ENCODE measurements at regions not wholly inside any gene's neighbourhood (a gene's known extent, or its start where the extent isn't known, plus 50 kb on each side); places are given as distances from the start of the nearest gene placed in this dataset.
A peak's percentile ranks its signal among the peaks of the same experiment; 100 is the strongest.

- intact Hi-C loops (cut with micrococcal nuclease), result no loop called here
- ATAC-seq (peak; percentile 99), DNase-seq (no peak)
These were observed 59.6 kb upstream of the CDH13 start for GRCh38 chr16:82567175-82567574.

GRCh38 chr16:82563401-82563800 is 63.4 kb upstream of the CDH13 start:
- ATAC-seq (no peak), DNase-seq (no peak)
- intact Hi-C loops (cut with micrococcal nuclease), result no loop called here

- ATAC-seq (no peak), DNase-seq (no peak)
- intact Hi-C loops (cut with micrococcal nuclease), result no loop called here
These were observed 64.5 kb upstream of the CDH13 start for GRCh38 chr16:82562183-82562683.

- ATAC-seq (no peak), DNase-seq (no peak)
- intact Hi-C loops (cut with micrococcal nuclease), result no loop called here
These were observed 65.9 kb upstream of the CDH13 start for GRCh38 chr16:82560805-82561325.

- intact Hi-C loops (cut with micrococcal nuclease), result no loop called here
These were observed 82.2 kb upstream of the CDH13 start for GRCh38 chr16:82544378-82545160.

GRCh38 chr16:82542714-82543113 is 84.1 kb upstream of the CDH13 start:
- DNase-seq (no peak), ATAC-seq (no peak)
- intact Hi-C loops (cut with micrococcal nuclease), result no loop called here

More at GRCh38 chr16:82544378-82545160, 82.2 kb upstream of the CDH13 start:
- ATAC-seq (peak; percentile 64), DNase-seq (no peak)

GRCh38 chr16:82541103-82541502 is 85.7 kb upstream of the CDH13 start:
- ATAC-seq (no peak), DNase-seq (no peak)
- intact Hi-C loops (cut with micrococcal nuclease), result no loop called here

- no peak for ATAC-seq
- DNase-seq, result no peak
- intact Hi-C loops (cut with micrococcal nuclease), result no loop called here
These were observed 91.0 kb upstream of the CDH13 start for GRCh38 chr16:82535764-82536163.

- DNase-seq (no peak), ATAC-seq (no peak)
- intact Hi-C loops (cut with micrococcal nuclease), result no loop called here
These were observed 91.5 kb upstream of the CDH13 start for GRCh38 chr16:82535262-82535661.

- ATAC-seq (no peak), DNase-seq (no peak)
- intact Hi-C loops (cut with micrococcal nuclease), result no loop called here
These were observed 93.6 kb upstream of the CDH13 start for GRCh38 chr16:82533189-82533588.

GRCh38 chr16:82530883-82531282 is 95.9 kb upstream of the CDH13 start:
- no peak for DNase-seq
- intact Hi-C loops (cut with micrococcal nuclease), result no loop called here
- ATAC-seq, result no peak

GRCh38 chr16:82527101-82527500 is 99.7 kb upstream of the CDH13 start:
- DNase-seq, result no peak
- intact Hi-C loops (cut with micrococcal nuclease), result no loop called here
- no peak for ATAC-seq

- ATAC-seq (no peak), DNase-seq (no peak)
- intact Hi-C loops (cut with micrococcal nuclease), result no loop called here
These were observed 101.8 kb upstream of the CDH13 start for GRCh38 chr16:82524976-82525375.

- DNase-seq (no peak), ATAC-seq (no peak)
- intact Hi-C loops (cut with micrococcal nuclease), result no loop called here
These were observed 103.0 kb upstream of the CDH13 start for GRCh38 chr16:82523815-82524214.

- intact Hi-C loops (cut with micrococcal nuclease), result no loop called here
- ATAC-seq (no peak), DNase-seq (no peak)
These were observed 104.7 kb upstream of the CDH13 start for GRCh38 chr16:82522026-82522425.

GRCh38 chr16:82518811-82519210 is 108.0 kb upstream of the CDH13 start:
- DNase-seq (no peak), ATAC-seq (no peak)
- intact Hi-C loops (cut with micrococcal nuclease), result no loop called here

- ATAC-seq (no peak), DNase-seq (no peak)
- intact Hi-C loops (cut with micrococcal nuclease), result no loop called here
These were observed 112.5 kb upstream of the CDH13 start for GRCh38 chr16:82514262-82514661.

GRCh38 chr16:82510789-82511305 is 115.9 kb upstream of the CDH13 start:
- DNase-seq (no peak), ATAC-seq (no peak)
- intact Hi-C loops (cut with micrococcal nuclease), result no loop called here

GRCh38 chr16:82509691-82510430 is 116.9 kb upstream of the CDH13 start:
- intact Hi-C loops (cut with micrococcal nuclease), result no loop called here
- DNase-seq (no peak), ATAC-seq (no peak)

Data from left ventricle myocardium superior (tissue), 1 donor.